GM12878 (cell line): ENCODE measurements at regions not wholly inside any gene's neighbourhood (a gene's known extent, or its start where the extent isn't known, plus 50 kb on each side); places are given as distances from the start of the nearest gene placed in this dataset.
A peak's percentile ranks its signal among the peaks of the same experiment; 100 is the strongest.

Source experiments
- ATAC-seq: fragments of 200-7000 bp; cut with Tn5 transposase; 3 replicates; pipeline ENCODE4 v1.9.1; 2020; ENCODE audit warnings: mild to moderate bottlenecking, moderate library complexity
- BruUV-seq: library from RNA; stranded (reverse); fragments of 400-500 nt; replicated peaks from 2 replicates; lab custom pipeline; 2021; lab: Mats Ljungman, UMichigan
- CTCF ChIA-PET: fragments of 300-600 bp; sonication (Branson Sonifier 250); formaldehyde crosslinking; extraction: SDS; loops from one replicate; lab custom pipeline; 2021; ENCODE audit warnings: inconsistent platforms; lab: Yijun Ruan, JAX
- POLR2A ChIA-PET: fragments of 350-600 bp; formaldehyde crosslinking; extraction: SDS; loops from one replicate; lab custom pipeline; 2021; ENCODE audit warnings: inconsistent platforms; lab: Charles Lee
- RAD21 ChIA-PET: fragments of 300-600 bp; sonication (Branson Sonifier 250); formaldehyde crosslinking; loops from one replicate; lab custom pipeline; 2023; ENCODE audit warnings: antibody characterized with exemption; ENCODE audit not compliant: unreplicated experiment; lab: Charles Lee
- SMC1A ChIA-PET: fragments of 300-600 bp; sonication (Branson Sonifier 250); formaldehyde crosslinking; loops from one replicate; lab custom pipeline; 2023; ENCODE audit not compliant: unreplicated experiment, uncharacterized antibody; lab: Charles Lee
- DNase-seq: peaks from one replicate; pipeline ENCODE4 v3.0.0-alpha.2; 2011; ENCODE audit warnings: low read depth, low spot score
- FAIRE-seq: peaks from 3 replicates; lab custom pipeline; 2011; peaks lifted over from hg19 to GRCh38; lab: Jason Lieb, UNC
- H2AFZ ChIP-seq: 2 replicates; pipeline ENCODE4 v1.6.0; 2011; ENCODE audit warnings: low read depth, low read length, control low read depth; ENCODE audit not compliant: control insufficient read depth
- H3K27ac ChIP-seq: 2 replicates; pipeline ENCODE4 v1.5.1; 2011; ENCODE audit warnings: control low read depth; ENCODE audit not compliant: control insufficient read depth, insufficient read depth
- H3K27me3 ChIP-seq, 2 experiments: replicated peaks in 1 of 2; 2 replicates each; pipeline versions ENCODE4 v1.6.0 to v1.6.1; 2011; ENCODE audit warnings: low read length in 1 of 2; ENCODE audit not compliant: control insufficient read depth in 2 of 2, insufficient read depth in 2 of 2
- H3K36me3 ChIP-seq, 2 experiments: 2 replicates each; pipeline ENCODE4 v1.5.1; 2011; ENCODE audit warnings: low read length in 1 of 2; ENCODE audit not compliant: control insufficient read depth in 2 of 2, insufficient read depth in 2 of 2
- H3K4me1 ChIP-seq: 2 replicates; pipeline ENCODE4 v1.6.1; 2011; ENCODE audit warnings: mild to moderate bottlenecking, low read length, moderate library complexity, mixed read lengths; ENCODE audit not compliant: control insufficient read depth, insufficient read depth
- H3K4me2 ChIP-seq: 2 replicates; pipeline ENCODE4 v1.6.0; 2011; ENCODE audit warnings: control low read depth; ENCODE audit not compliant: control insufficient read depth, insufficient read depth
- H3K4me3 ChIP-seq: fragments of 200-600 bp; sonication (generic); 2 replicates; pipeline ENCODE4 v1.5.1; 2016
- H3K79me2 ChIP-seq: 2 replicates; pipeline ENCODE4 v1.6.0; 2011; ENCODE audit warnings: low read length; ENCODE audit not compliant: control insufficient read depth, insufficient read depth
- H3K9ac ChIP-seq: 2 replicates; pipeline ENCODE4 v1.8.0; 2011; ENCODE audit warnings: low read length, control low read depth, mixed read lengths; ENCODE audit not compliant: control insufficient read depth, insufficient read depth
- H3K9me3 ChIP-seq: replicated peaks from 3 replicates; pipeline ENCODE4 v1.5.1; 2011; ENCODE audit warnings: mild to moderate bottlenecking, low read length; ENCODE audit not compliant: control insufficient read depth, insufficient read depth
- H4K20me1 ChIP-seq: 2 replicates; pipeline ENCODE4 v1.6.0; 2011; ENCODE audit not compliant: control insufficient read depth, insufficient read depth
- CBX3 ChIP-seq: fragments of 200-600 bp; sonication (generic); IDR thresholded peaks from 2 replicates; pipeline ENCODE4 v1.6.1; 2016; ENCODE audit warnings: low read depth, borderline replicate concordance
- EP300 ChIP-seq, 2 experiments: fragments of 150-350 bp in 1 of 2; IDR thresholded peaks; 2 replicates each; pipeline ENCODE4 v1.6.1; 2011 to 2012; ENCODE audit warnings: low read depth in 2 of 2, low read length in 2 of 2, borderline replicate concordance in 1 of 2, improper control_type of control experiment in 1 of 2, inconsistent platforms in 1 of 2; ENCODE audit not compliant: control insufficient read depth in 1 of 2
- GATAD2B ChIP-seq: fragments of 450-650 bp; conservative IDR thresholded peaks from 2 replicates; pipeline ENCODE4 v1.6.1; 2017; ENCODE audit warnings: low read depth, mild to moderate bottlenecking, moderate library complexity
- IKZF1 ChIP-seq: fragments of 450-650 bp; conservative IDR thresholded peaks from 2 replicates; pipeline ENCODE4 v1.6.1; 2017; ENCODE audit warnings: antibody characterized with exemption, mild to moderate bottlenecking
- IKZF2 ChIP-seq, 2 experiments: fragments of 450-650 bp; IDR thresholded peaks; 2 replicates each; pipeline ENCODE4 v1.6.1; 2017; ENCODE audit warnings: mild to moderate bottlenecking in 2 of 2, moderate library complexity in 2 of 2
- MTA2 ChIP-seq: fragments of 450-650 bp; IDR thresholded peaks from 2 replicates; pipeline ENCODE4 v1.6.1; 2016; ENCODE audit warnings: low read depth, mild to moderate bottlenecking, moderate library complexity
- NFIC ChIP-seq: IDR thresholded peaks from 2 replicates; pipeline ENCODE4 v1.6.1; 2012; ENCODE audit warnings: low read depth, mild to moderate bottlenecking, inconsistent platforms, low read length, moderate library complexity
- ZBTB11 ChIP-seq: fragments of 450-650 bp; formaldehyde crosslinking; IDR thresholded peaks from 2 replicates; pipeline ENCODE4 v1.5.0; 2022; ENCODE audit warnings: mild to moderate bottlenecking, missing genetic modification characterization
- WGBS: methylation state at CpG from one replicate; pipeline ENCODE4 v1.1.6; 2016; ENCODE audit warnings: low lambda C conversion rate; ENCODE audit not compliant: insufficient replicate concordance, insufficient coverage; ENCODE audit errors: missing lambda C conversion rate; 5-methylcytosine and 5-hydroxymethylcytosine counted together
- in situ Hi-C: fragments of 300-500 bp; cut with MboI; formaldehyde crosslinking; loops from 9 replicates; pipeline ENCODE4 v1.14.3; 2018; ENCODE audit warnings: mixed read lengths
- intact Hi-C: fragments of 100-400 bp; cut with micrococcal nuclease; formaldehyde crosslinking; loops from one replicate; pipeline ENCODE4 v1.14.2; 2022; ENCODE audit not compliant: unreplicated experiment

- no TSS peak for BruUV-seq
- no peak overlapping the region for H3K9ac ChIP-seq
- intact Hi-C loops (no loop called here), in situ Hi-C loops (no loop called here)
- 0 out of 2 replicates have a peak overlapping the region, but pooled peaks have one; percentile 9 for H3K4me2 ChIP-seq
- no peak overlapping the region for H3K4me3 ChIP-seq
- H2AFZ ChIP-seq = peak overlapping the region; percentile 51
- RAD21 ChIA-PET = interaction anchor here (1.0 to 7.9 kb wide), 7 partner anchors 9 to 95 kb away, joined by 3 to 41 read pairs (median 9); partner anchors contain the start of gene ARL15
- FAIRE-seq (no peak), ATAC-seq (peak; percentile 10; the same call in 1 of the 3 replicates), DNase-seq (no peak)
- POLR2A ChIA-PET = interaction anchor here (1.7 to 5.0 kb wide), 3 partner anchors 11 to 19 kb away, joined by 5 to 30 read pairs (median 24); no protein-coding TSS in a partner anchor
- no peak overlapping the region for H3K27ac ChIP-seq
- no peaks in the 10 kb centered on the region for H3K9me3 ChIP-seq
- no peaks in the 10 kb centered on the region for H3K36me3 ChIP-seq
- CTCF ChIA-PET = interaction anchor here (1.5 to 4.9 kb wide), 8 partner anchors 10 to 161 kb away, joined by 3 to 22 read pairs (median 4); partner anchors contain the start of gene ARL15
- no peaks in the 10 kb centered on the region for H4K20me1 ChIP-seq
- no peaks in the 10 kb centered on the region for H3K79me2 ChIP-seq
- TF ChIP-seq ZBTB11 (CRISPR knock-in tag) (no peak), IKZF1 (peak; percentile 36), IKZF2 (IDR thresholded peaks at IDR 0.05) (peak; percentile 52 to 56; a peak in 2 of 4 replicates), MTA2 (peak; percentile 60; the same call in 1 of the 2 replicates), EP300 (IDR thresholded peaks at IDR 0.05; ENCODE audit: borderline replicate concordance in 1 of 2, control insufficient read depth in 1 of 2, low read depth in 2 of 2, low read length in 2 of 2) (0 out of 4 replicates have a peak, but pooled peaks of 1 of the 2 experiments have one; percentile 14), GATAD2B (no peak), NFIC (peak; percentile 36; the same call in 1 of the 2 replicates), CBX3 (no peak)
- WGBS = 28% methylated on average over 3 of the region's 3 CpGs
- no peaks in the 10 kb centered on the region for H3K27me3 ChIP-seq
- H3K4me1 ChIP-seq = peaks cover 5% of the 10 kb centered on the region
- SMC1A ChIA-PET = interaction anchor here (0.8 to 8.7 kb wide), 7 partner anchors 8 to 38 kb away, joined by 3 to 71 read pairs (median 19); no protein-coding TSS in a partner anchor
These were observed 50.9 kb upstream of the HSPB3 start for GRCh38 chr5:54404568-54404967.
